HepG2 (cell line): ENCODE measurements at regions not wholly inside any gene's neighbourhood (a gene's known extent, or its start where the extent isn't known, plus 50 kb on each side); places are given as distances from the start of the nearest gene placed in this dataset.

ENCODE experiments used
- ARHGAP35 ChIP-seq: sonication (generic); formaldehyde crosslinking; IDR thresholded peaks from 2 replicates; pipeline ENCODE4 v1.9.0; 2022; ENCODE audit warnings: mild to moderate bottlenecking, inconsistent platforms, moderate library complexity, missing genetic modification reagents, borderline replicate concordance
- ATF7 ChIP-seq, 2 experiments: fragments of 450-650 bp in 1 of 2; sonication (generic) in 1 of 2; formaldehyde crosslinking in 1 of 2; IDR thresholded peaks; 2 replicates each; pipeline versions ENCODE4 v1.4.0 to v1.6.1; 2016 to 2020; ENCODE audit warnings: antibody characterized with exemption in 1 of 2, mild to moderate bottlenecking in 1 of 2, missing genetic modification reagents in 1 of 2
- ELF1 ChIP-seq: sonication (generic); formaldehyde crosslinking; IDR thresholded peaks from 2 replicates; pipeline ENCODE4 v1.4.0; 2020; ENCODE audit warnings: missing genetic modification reagents
- ELF4 ChIP-seq: sonication (generic); formaldehyde crosslinking; IDR thresholded peaks from 2 replicates; pipeline ENCODE4 v1.5.0; 2020; ENCODE audit warnings: missing genetic modification reagents, mild to moderate bottlenecking, moderate library complexity, borderline replicate concordance
- EP300 ChIP-seq, 3 experiments: sonication (generic) in 1 of 3; formaldehyde crosslinking in 1 of 3; IDR thresholded peaks; 2 replicates each; pipeline versions ENCODE4 v1.5.1 to v1.6.1; 2011 to 2020; ENCODE audit warnings: low read depth in 2 of 3, low read length in 2 of 3, borderline replicate concordance in 1 of 3, improper control_type of control experiment in 1 of 3, mild to moderate bottlenecking in 1 of 3, missing genetic modification reagents in 1 of 3, moderate library complexity in 1 of 3
- FOXO1 ChIP-seq: sonication (generic); formaldehyde crosslinking; IDR thresholded peaks from 2 replicates; pipeline ENCODE4 v1.4.0; 2020; ENCODE audit warnings: missing genetic modification reagents
- KMT2B ChIP-seq: IDR thresholded peaks from 2 replicates; pipeline ENCODE4 v1.6.1; 2016; ENCODE audit warnings: missing genetic modification reagents, missing compliant biosample characterization
- NONO ChIP-seq, 2 experiments: fragments of 450-650 bp in 1 of 2; sonication (generic) in 1 of 2; formaldehyde crosslinking in 1 of 2; IDR thresholded peaks in 1 of 2; conservative IDR thresholded peaks in 1 of 2; 2 replicates each; pipeline versions ENCODE4 v1.6.1 to v1.8.0; 2017 to 2022; ENCODE audit warnings: mild to moderate bottlenecking in 1 of 2, missing genetic modification reagents in 1 of 2, moderate library complexity in 1 of 2
- PITX1 ChIP-seq: sonication (generic); formaldehyde crosslinking; IDR thresholded peaks from 2 replicates; pipeline ENCODE4 v1.5.1; 2020; ENCODE audit warnings: mild to moderate bottlenecking, missing genetic modification reagents
- RCOR2 ChIP-seq: IDR thresholded peaks from 2 replicates; pipeline ENCODE4 v1.6.1; 2016; ENCODE audit warnings: missing biosample characterization, missing genetic modification reagents
- RFX3 ChIP-seq: IDR thresholded peaks from 2 replicates; pipeline ENCODE4 v1.6.1; 2016; ENCODE audit warnings: missing biosample characterization, missing genetic modification reagents
- RFXAP ChIP-seq: sonication (generic); formaldehyde crosslinking; IDR thresholded peaks from 2 replicates; pipeline ENCODE4 v1.4.0; 2020; ENCODE audit warnings: missing genetic modification reagents, borderline replicate concordance
- SOX5 ChIP-seq: IDR thresholded peaks from 2 replicates; pipeline ENCODE4 v1.6.1; 2016; ENCODE audit warnings: borderline replicate concordance
- TBX2 ChIP-seq: sonication (generic); formaldehyde crosslinking; IDR thresholded peaks from 2 replicates; pipeline ENCODE4 v1.5.0; 2020; ENCODE audit warnings: missing genetic modification reagents, mild to moderate bottlenecking, borderline replicate concordance
- YEATS2 ChIP-seq: sonication (generic); formaldehyde crosslinking; IDR thresholded peaks from 2 replicates; pipeline ENCODE4 v1.4.0; 2020; ENCODE audit warnings: missing genetic modification reagents, borderline replicate concordance
- ZBTB39 ChIP-seq: sonication (generic); formaldehyde crosslinking; IDR thresholded peaks from 2 replicates; pipeline ENCODE4 v1.5.0; 2020; ENCODE audit warnings: missing genetic modification reagents
- ZNF281 ChIP-seq: sonication (generic); formaldehyde crosslinking; IDR thresholded peaks from 2 replicates; pipeline ENCODE4 v1.4.0; 2020; ENCODE audit warnings: missing genetic modification reagents, borderline replicate concordance
- ZNF44 ChIP-seq: sonication (generic); formaldehyde crosslinking; IDR thresholded peaks from 2 replicates; pipeline ENCODE4 v1.5.1; 2020; ENCODE audit warnings: mild to moderate bottlenecking, missing genetic modification reagents
- ZNF589 ChIP-seq: sonication (generic); formaldehyde crosslinking; conservative IDR thresholded peaks from 2 replicates; pipeline ENCODE4 v1.8.0; 2022; ENCODE audit warnings: mild to moderate bottlenecking, moderate library complexity, missing genetic modification reagents
- ZNF619 ChIP-seq: sonication (generic); formaldehyde crosslinking; IDR thresholded peaks from 2 replicates; pipeline ENCODE4 v1.4.0; 2020; ENCODE audit warnings: mild to moderate bottlenecking, missing genetic modification reagents
- ZNF710 ChIP-seq: sonication (generic); formaldehyde crosslinking; IDR thresholded peaks from 2 replicates; pipeline ENCODE4 v1.5.0; 2020; ENCODE audit warnings: mild to moderate bottlenecking, missing genetic modification reagents, borderline replicate concordance

GRCh38 chr6:137794516-137795201, 72.4 kb upstream of the TNFAIP3 start (continued):
- peak; percentile 94; the same call in 1 of the 2 replicates for TF ChIP-seq ZNF710 (CRISPR knock-in tag)
- peak; percentile 83; the same call in 1 of the 2 replicates for TF ChIP-seq ZBTB39
- TF ChIP-seq ZNF281 (CRISPR knock-in tag): peak; percentile 100
- TF ChIP-seq ZNF44 (CRISPR knock-in tag): no peak
- no peak for TF ChIP-seq ZNF589
- TF ChIP-seq ZNF619 (CRISPR knock-in tag): 0 out of 2 replicates have a peak, but pooled peaks have one; percentile 14
- 0 out of 2 replicates have a peak, but pooled peaks have one; percentile 70 for TF ChIP-seq KMT2B (CRISPR knock-in tag)
- peak; percentile 89 for TF ChIP-seq PITX1 (CRISPR knock-in tag)
- TF ChIP-seq ARHGAP35 (CRISPR knock-in tag): 0 out of 2 replicates have a peak, but pooled peaks have one; percentile 48
- peak; percentile 70 for TF ChIP-seq ELF1 (CRISPR knock-in tag)
- peak; percentile 91; the same call in 1 of the 2 replicates for TF ChIP-seq TBX2 (CRISPR knock-in tag)
- TF ChIP-seq SOX5: peak; percentile 96
- peak; percentile 46; the same call in 1 of the 2 replicates for TF ChIP-seq RFXAP (CRISPR knock-in tag)
- TF ChIP-seq NONO (IDR thresholded peaks at IDR 0.05): no peak
- peak; percentile 49 for TF ChIP-seq NONO (CRISPR knock-in tag; conservative IDR thresholded peaks at IDR 0.05)
- peak; percentile 86 to 99; a peak in 3 of 4 replicates for TF ChIP-seq EP300 (IDR thresholded peaks at IDR 0.05; ENCODE audit: low read depth in 2 of 2, low read length in 2 of 2)
- TF ChIP-seq EP300 (CRISPR knock-in tag; IDR thresholded peaks at IDR 0.05; ENCODE audit: borderline replicate concordance): peak; percentile 98
- TF ChIP-seq YEATS2 (CRISPR knock-in tag): peak; percentile 79; the same call in 1 of the 2 replicates
- peak; percentile 55; the same call in 1 of the 2 replicates for TF ChIP-seq ELF4 (CRISPR knock-in tag)
- TF ChIP-seq RFX3: peak; percentile 22; the same call in 1 of the 2 replicates
- TF ChIP-seq ATF7 (IDR thresholded peaks at IDR 0.05): no peak
- peak; percentile 61; the same call in 1 of the 2 replicates for TF ChIP-seq ATF7 (CRISPR knock-in tag; IDR thresholded peaks at IDR 0.05)
- peak; percentile 98 for TF ChIP-seq RCOR2 (CRISPR knock-in tag)
- TF ChIP-seq FOXO1 (CRISPR knock-in tag): peak; percentile 97
